GM23338 (cell line): ENCODE measurements at regions not wholly inside any gene's neighbourhood (a gene's known extent, or its start where the extent isn't known, plus 50 kb on each side); places are given as distances from the start of the nearest gene placed in this dataset.
"Not testable (repeated sequence)": the region's sequence is repeated elsewhere in the genome, so short reads cannot be mapped to it uniquely, and the experiment has no call there.

Experiments
- CREB1 ChIP-seq: fragments of 250-450 bp; sonication (Bioruptor Pico); IDR thresholded peaks from 2 replicates; pipeline ENCODE4 v1.5.0; 2020; ENCODE audit warnings: low read depth, mild to moderate bottlenecking, moderate library complexity
- EZH2 ChIP-seq: fragments of 200-600 bp; sonication (generic); IDR thresholded peaks from one replicate; pipeline ENCODE4 v1.8.0; 2017; ENCODE audit warnings: antibody characterized with exemption, mild to moderate bottlenecking, low read depth; ENCODE audit not compliant: unreplicated experiment
- EZH2phosphoT487 ChIP-seq: fragments of 200-600 bp; sonication (generic); IDR thresholded peaks from one replicate; pipeline ENCODE4 v1.8.1; 2018; ENCODE audit warnings: antibody characterized with exemption; ENCODE audit not compliant: unreplicated experiment
- JUNB ChIP-seq: IDR thresholded peaks from one replicate; pipeline ENCODE4 v1.6.1; 2016; ENCODE audit warnings: antibody characterized with exemption; ENCODE audit not compliant: unreplicated experiment
- NANOG ChIP-seq: IDR thresholded peaks from 2 replicates; pipeline ENCODE4 v1.6.1; 2016; ENCODE audit warnings: antibody characterized with exemption, borderline replicate concordance
- POLR2AphosphoS5 ChIP-seq: IDR thresholded peaks from 2 replicates; pipeline ENCODE4 v1.6.1; 2016; ENCODE audit warnings: antibody characterized with exemption, low read depth
- STAT1 ChIP-seq: IDR thresholded peaks from one replicate; pipeline ENCODE4 v1.6.1; 2016; ENCODE audit warnings: antibody characterized with exemption; ENCODE audit not compliant: unreplicated experiment
- ZNF114 ChIP-seq: fragments of 250-450 bp; sonication (Bioruptor Pico); IDR thresholded peaks from 2 replicates; pipeline ENCODE4 v1.5.0; 2020; ENCODE audit warnings: mild to moderate bottlenecking, moderate library complexity
- ZNF331 ChIP-seq: fragments of 250-450 bp; sonication (Bioruptor Pico); IDR thresholded peaks from 2 replicates; pipeline ENCODE4 v1.5.0; 2020; ENCODE audit warnings: low read depth, mild to moderate bottlenecking, moderate library complexity
- TF ChIP-seq, protein P1 (sequence below), 2 experiments: fragments of 200-600 bp in 1 of 2; sonication (generic) in 1 of 2; conservative IDR thresholded peaks; 2 replicates each; pipeline versions ENCODE4 v1.5.1 to v1.6.1; 2016 to 2017; ENCODE audit warnings: antibody characterized with exemption in 2 of 2, low read depth in 2 of 2, mild to moderate bottlenecking in 2 of 2, moderate library complexity in 1 of 2
- TF ChIP-seq, protein P2 (sequence below): IDR thresholded peaks from one replicate; pipeline ENCODE4 v1.6.1; 2018; ENCODE audit warnings: antibody characterized with exemption; ENCODE audit not compliant: unreplicated experiment
- TF ChIP-seq, protein P3 (sequence below): IDR thresholded peaks from 2 replicates; pipeline ENCODE4 v1.6.1; 2016; ENCODE audit warnings: antibody characterized with exemption
- TF ChIP-seq, protein P4 (sequence below): fragments of 250-450 bp; sonication (Bioruptor Pico); IDR thresholded peaks from 2 replicates; pipeline ENCODE4 v1.5.0; 2020; ENCODE audit warnings: mild to moderate bottlenecking, moderate library complexity

DNA sequence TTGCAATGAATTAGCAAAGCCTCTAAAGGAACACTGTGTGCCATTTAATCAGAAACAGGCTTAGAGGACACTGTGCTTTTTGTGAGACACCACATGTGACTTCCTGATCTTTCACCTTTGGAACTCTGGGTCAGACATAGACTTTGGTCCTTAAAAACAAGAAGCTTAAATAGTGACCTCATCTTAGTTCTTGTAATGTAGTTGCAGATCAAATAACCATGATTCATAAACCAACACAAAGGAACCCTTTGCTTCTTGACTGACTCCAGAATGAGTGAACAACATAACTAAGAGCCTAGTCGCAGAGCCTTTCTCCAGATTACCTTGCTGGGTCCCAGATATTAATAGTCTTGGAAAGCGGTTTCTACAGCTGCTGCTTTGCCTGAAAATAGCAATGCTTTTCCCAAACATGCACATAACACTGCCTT lies 947.3 kb downstream of the SPATA31A6 start:
- TF ChIP-seq POLR2AphosphoS5; EZH2phosphoT487; EZH2; CREB1 (CRISPR knock-in tag); JUNB; NANOG; ZNF114 (CRISPR knock-in tag); ZNF331; STAT1: not testable (repeated sequence)
- TF ChIP-seq, protein P1, sequence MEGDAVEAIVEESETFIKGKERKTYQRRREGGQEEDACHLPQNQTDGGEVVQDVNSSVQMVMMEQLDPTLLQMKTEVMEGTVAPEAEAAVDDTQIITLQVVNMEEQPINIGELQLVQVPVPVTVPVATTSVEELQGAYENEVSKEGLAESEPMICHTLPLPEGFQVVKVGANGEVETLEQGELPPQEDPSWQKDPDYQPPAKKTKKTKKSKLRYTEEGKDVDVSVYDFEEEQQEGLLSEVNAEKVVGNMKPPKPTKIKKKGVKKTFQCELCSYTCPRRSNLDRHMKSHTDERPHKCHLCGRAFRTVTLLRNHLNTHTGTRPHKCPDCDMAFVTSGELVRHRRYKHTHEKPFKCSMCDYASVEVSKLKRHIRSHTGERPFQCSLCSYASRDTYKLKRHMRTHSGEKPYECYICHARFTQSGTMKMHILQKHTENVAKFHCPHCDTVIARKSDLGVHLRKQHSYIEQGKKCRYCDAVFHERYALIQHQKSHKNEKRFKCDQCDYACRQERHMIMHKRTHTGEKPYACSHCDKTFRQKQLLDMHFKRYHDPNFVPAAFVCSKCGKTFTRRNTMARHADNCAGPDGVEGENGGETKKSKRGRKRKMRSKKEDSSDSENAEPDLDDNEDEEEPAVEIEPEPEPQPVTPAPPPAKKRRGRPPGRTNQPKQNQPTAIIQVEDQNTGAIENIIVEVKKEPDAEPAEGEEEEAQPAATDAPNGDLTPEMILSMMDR (conservative IDR thresholded peaks at IDR 0.05; ENCODE audit: low read depth in 2 of 2): not testable (repeated sequence)
- TF ChIP-seq, protein P2, sequence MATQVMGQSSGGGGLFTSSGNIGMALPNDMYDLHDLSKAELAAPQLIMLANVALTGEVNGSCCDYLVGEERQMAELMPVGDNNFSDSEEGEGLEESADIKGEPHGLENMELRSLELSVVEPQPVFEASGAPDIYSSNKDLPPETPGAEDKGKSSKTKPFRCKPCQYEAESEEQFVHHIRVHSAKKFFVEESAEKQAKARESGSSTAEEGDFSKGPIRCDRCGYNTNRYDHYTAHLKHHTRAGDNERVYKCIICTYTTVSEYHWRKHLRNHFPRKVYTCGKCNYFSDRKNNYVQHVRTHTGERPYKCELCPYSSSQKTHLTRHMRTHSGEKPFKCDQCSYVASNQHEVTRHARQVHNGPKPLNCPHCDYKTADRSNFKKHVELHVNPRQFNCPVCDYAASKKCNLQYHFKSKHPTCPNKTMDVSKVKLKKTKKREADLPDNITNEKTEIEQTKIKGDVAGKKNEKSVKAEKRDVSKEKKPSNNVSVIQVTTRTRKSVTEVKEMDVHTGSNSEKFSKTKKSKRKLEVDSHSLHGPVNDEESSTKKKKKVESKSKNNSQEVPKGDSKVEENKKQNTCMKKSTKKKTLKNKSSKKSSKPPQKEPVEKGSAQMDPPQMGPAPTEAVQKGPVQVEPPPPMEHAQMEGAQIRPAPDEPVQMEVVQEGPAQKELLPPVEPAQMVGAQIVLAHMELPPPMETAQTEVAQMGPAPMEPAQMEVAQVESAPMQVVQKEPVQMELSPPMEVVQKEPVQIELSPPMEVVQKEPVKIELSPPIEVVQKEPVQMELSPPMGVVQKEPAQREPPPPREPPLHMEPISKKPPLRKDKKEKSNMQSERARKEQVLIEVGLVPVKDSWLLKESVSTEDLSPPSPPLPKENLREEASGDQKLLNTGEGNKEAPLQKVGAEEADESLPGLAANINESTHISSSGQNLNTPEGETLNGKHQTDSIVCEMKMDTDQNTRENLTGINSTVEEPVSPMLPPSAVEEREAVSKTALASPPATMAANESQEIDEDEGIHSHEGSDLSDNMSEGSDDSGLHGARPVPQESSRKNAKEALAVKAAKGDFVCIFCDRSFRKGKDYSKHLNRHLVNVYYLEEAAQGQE: not testable (repeated sequence)
- TF ChIP-seq, protein P3, sequence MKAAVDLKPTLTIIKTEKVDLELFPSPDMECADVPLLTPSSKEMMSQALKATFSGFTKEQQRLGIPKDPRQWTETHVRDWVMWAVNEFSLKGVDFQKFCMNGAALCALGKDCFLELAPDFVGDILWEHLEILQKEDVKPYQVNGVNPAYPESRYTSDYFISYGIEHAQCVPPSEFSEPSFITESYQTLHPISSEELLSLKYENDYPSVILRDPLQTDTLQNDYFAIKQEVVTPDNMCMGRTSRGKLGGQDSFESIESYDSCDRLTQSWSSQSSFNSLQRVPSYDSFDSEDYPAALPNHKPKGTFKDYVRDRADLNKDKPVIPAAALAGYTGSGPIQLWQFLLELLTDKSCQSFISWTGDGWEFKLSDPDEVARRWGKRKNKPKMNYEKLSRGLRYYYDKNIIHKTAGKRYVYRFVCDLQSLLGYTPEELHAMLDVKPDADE: not testable (repeated sequence)
- TF ChIP-seq, protein P4, sequence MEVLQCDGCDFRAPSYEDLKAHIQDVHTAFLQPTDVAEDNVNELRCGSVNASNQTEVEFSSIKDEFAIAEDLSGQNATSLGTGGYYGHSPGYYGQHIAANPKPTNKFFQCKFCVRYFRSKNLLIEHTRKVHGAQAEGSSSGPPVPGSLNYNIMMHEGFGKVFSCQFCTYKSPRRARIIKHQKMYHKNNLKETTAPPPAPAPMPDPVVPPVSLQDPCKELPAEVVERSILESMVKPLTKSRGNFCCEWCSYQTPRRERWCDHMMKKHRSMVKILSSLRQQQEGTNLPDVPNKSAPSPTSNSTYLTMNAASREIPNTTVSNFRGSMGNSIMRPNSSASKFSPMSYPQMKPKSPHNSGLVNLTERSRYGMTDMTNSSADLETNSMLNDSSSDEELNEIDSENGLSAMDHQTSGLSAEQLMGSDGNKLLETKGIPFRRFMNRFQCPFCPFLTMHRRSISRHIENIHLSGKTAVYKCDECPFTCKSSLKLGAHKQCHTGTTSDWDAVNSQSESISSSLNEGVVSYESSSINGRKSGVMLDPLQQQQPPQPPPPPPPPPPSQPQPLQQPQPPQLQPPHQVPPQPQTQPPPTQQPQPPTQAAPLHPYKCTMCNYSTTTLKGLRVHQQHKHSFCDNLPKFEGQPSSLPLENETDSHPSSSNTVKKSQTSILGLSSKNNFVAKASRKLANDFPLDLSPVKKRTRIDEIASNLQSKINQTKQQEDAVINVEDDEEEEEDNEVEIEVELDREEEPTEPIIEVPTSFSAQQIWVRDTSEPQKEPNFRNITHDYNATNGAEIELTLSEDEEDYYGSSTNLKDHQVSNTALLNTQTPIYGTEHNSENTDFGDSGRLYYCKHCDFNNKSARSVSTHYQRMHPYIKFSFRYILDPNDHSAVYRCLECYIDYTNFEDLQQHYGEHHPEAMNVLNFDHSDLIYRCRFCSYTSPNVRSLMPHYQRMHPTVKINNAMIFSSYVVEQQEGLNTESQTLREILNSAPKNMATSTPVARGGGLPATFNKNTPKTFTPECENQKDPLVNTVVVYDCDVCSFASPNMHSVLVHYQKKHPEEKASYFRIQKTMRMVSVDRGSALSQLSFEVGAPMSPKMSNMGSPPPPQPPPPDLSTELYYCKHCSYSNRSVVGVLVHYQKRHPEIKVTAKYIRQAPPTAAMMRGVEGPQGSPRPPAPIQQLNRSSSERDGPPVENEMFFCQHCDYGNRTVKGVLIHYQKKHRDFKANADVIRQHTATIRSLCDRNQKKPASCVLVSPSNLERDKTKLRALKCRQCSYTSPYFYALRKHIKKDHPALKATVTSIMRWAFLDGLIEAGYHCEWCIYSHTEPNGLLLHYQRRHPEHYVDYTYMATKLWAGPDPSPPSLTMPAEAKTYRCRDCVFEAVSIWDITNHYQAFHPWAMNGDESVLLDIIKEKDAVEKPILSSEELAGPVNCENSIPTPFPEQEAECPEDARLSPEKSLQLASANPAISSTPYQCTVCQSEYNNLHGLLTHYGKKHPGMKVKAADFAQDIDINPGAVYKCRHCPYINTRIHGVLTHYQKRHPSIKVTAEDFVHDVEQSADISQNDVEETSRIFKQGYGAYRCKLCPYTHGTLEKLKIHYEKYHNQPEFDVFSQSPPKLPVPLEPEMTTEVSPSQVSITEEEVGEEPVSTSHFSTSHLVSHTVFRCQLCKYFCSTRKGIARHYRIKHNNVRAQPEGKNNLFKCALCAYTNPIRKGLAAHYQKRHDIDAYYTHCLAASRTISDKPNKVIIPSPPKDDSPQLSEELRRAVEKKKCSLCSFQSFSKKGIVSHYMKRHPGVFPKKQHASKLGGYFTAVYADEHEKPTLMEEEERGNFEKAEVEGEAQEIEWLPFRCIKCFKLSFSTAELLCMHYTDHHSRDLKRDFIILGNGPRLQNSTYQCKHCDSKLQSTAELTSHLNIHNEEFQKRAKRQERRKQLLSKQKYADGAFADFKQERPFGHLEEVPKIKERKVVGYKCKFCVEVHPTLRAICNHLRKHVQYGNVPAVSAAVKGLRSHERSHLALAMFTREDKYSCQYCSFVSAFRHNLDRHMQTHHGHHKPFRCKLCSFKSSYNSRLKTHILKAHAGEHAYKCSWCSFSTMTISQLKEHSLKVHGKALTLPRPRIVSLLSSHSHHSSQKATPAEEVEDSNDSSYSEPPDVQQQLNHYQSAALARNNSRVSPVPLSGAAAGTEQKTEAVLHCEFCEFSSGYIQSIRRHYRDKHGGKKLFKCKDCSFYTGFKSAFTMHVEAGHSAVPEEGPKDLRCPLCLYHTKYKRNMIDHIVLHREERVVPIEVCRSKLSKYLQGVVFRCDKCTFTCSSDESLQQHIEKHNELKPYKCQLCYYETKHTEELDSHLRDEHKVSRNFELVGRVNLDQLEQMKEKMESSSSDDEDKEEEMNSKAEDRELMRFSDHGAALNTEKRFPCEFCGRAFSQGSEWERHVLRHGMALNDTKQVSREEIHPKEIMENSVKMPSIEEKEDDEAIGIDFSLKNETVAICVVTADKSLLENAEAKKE (CRISPR knock-in tag): not testable (repeated sequence)
